Mammary epithelial cell (primary cell): ENCODE measurements at regions not wholly inside any gene's neighbourhood (a gene's known extent, or its start where the extent isn't known, plus 50 kb on each side); places are given as distances from the start of the nearest gene placed in this dataset.

Experiments used
- EZH2 ChIP-seq: IDR thresholded peaks from 2 replicates; pipeline ENCODE4 v1.6.1; 2012; ENCODE audit warnings: low read length, inconsistent platforms, borderline replicate concordance
- TF ChIP-seq, protein P1 (sequence below), 2 donors: IDR thresholded peaks in 1 of 2; conservative IDR thresholded peaks in 1 of 2; 2 replicates each; pipeline ENCODE4 v1.5.1; 2011 to 2012; ENCODE audit warnings: inconsistent platforms in 2 of 2, low read length in 2 of 2, mild to moderate bottlenecking in 2 of 2, control low read depth in 1 of 2, low read depth in 1 of 2; ENCODE audit not compliant: insufficient read depth in 1 of 2; ENCODE audit errors: extremely low read depth in 1 of 2

DNA sequence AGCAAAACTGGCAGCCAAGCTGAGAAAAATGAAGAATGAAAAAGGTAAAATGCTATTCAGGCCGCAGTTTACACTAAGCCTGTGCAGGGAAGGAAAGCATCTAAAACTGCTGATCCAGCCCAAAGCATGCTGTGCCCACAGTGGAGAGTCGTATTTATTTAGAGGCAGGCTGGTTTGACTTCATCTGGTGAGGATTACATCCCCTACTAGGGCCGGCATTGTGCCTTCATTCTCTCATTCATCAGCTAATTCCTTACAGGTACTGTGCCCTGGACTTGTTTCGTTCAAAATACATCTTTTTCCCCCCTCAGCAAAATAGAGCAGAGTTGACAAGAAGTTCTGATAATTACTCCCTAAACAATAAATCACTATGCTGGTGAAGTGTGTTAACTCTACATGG lies 137.5 kb upstream of the DAP start:
- TF ChIP-seq, protein P1, sequence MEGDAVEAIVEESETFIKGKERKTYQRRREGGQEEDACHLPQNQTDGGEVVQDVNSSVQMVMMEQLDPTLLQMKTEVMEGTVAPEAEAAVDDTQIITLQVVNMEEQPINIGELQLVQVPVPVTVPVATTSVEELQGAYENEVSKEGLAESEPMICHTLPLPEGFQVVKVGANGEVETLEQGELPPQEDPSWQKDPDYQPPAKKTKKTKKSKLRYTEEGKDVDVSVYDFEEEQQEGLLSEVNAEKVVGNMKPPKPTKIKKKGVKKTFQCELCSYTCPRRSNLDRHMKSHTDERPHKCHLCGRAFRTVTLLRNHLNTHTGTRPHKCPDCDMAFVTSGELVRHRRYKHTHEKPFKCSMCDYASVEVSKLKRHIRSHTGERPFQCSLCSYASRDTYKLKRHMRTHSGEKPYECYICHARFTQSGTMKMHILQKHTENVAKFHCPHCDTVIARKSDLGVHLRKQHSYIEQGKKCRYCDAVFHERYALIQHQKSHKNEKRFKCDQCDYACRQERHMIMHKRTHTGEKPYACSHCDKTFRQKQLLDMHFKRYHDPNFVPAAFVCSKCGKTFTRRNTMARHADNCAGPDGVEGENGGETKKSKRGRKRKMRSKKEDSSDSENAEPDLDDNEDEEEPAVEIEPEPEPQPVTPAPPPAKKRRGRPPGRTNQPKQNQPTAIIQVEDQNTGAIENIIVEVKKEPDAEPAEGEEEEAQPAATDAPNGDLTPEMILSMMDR (conservative IDR thresholded peaks at IDR 0.05 in 1 of 2, IDR thresholded peaks at IDR 0.05 in 1 of 2; ENCODE audit: extremely low read depth in 1 of 2, insufficient read depth in 1 of 2, low read depth in 1 of 2, low read length in 2 of 2), result no peak
- TF ChIP-seq EZH2, result no peak
